HepG2 (cell line): ENCODE measurements at regions not wholly inside any gene's neighbourhood (a gene's known extent, or its start where the extent isn't known, plus 50 kb on each side); places are given as distances from the start of the nearest gene placed in this dataset.

Experiments used
- ATAC-seq: fragments of 200-7000 bp; cut with Tn5 transposase; 3 replicates; pipeline ENCODE4 v1.9.1; 2020; ENCODE audit warnings: mild to moderate bottlenecking, moderate library complexity
- BruUV-seq: library from RNA; stranded (reverse); fragments of 400-500 nt; replicated peaks from 2 replicates; lab custom pipeline; 2021; lab: Mats Ljungman, UMichigan
- CTCF ChIA-PET: fragments of 300-600 bp; formaldehyde crosslinking; extraction: SDS; loops from one replicate; lab custom pipeline; 2021; ENCODE audit warnings: low total read pairs, inconsistent platforms, low intra/inter-chr PET ratio; lab: Yijun Ruan, JAX
- POLR2A ChIA-PET: fragments of 350-600 bp; sonication (Branson Sonifier 250); formaldehyde crosslinking; loops from one replicate; lab custom pipeline; 2020; ENCODE audit warnings: antibody characterized with exemption, inconsistent platforms; lab: Yijun Ruan, JAX
- DNase-seq: peaks from one replicate; pipeline ENCODE4 v3.0.0-alpha.2; 2015; ENCODE audit warnings: low spot score
- FAIRE-seq: peaks from 3 replicates; lab custom pipeline; 2011; peaks lifted over from hg19 to GRCh38; lab: Jason Lieb, UNC
- H2AFZ ChIP-seq: one replicate; pipeline ENCODE4 v1.6.1; 2011; ENCODE audit warnings: low read length, inconsistent platforms
- H3K27ac ChIP-seq: fragments of 300-600 bp; 3 replicates; pipeline ENCODE4 v1.8.0; 2011; ENCODE audit warnings: mixed run types, mild to moderate bottlenecking, mixed read lengths, low read length, inconsistent platforms; ENCODE audit not compliant: insufficient read depth; ENCODE audit errors: extremely low read length
- H3K27me3 ChIP-seq, 2 experiments: fragments of 200-600 bp in 1 of 2; 2 replicates in 1 of 2; 3 replicates in 1 of 2; pipeline versions ENCODE4 v1.6.0 to v1.8.0; 2011; ENCODE audit warnings: low read length in 2 of 2, mild to moderate bottlenecking in 2 of 2, moderate library complexity in 2 of 2, inconsistent platforms in 1 of 2; ENCODE audit not compliant: insufficient read depth in 2 of 2, control insufficient read depth in 1 of 2
- H3K36me3 ChIP-seq, 2 experiments: fragments of 200-600 bp in 1 of 2; replicated peaks in 1 of 2; 2 replicates in 1 of 2; 3 replicates in 1 of 2; pipeline versions ENCODE4 v1.5.1 to v1.8.0; 2011; ENCODE audit warnings: low read length in 2 of 2, inconsistent platforms in 1 of 2; ENCODE audit not compliant: insufficient read depth in 2 of 2, control insufficient read depth in 1 of 2
- H3K4me1 ChIP-seq: 2 replicates; pipeline ENCODE4 v1.5.1; 2012; ENCODE audit warnings: low read length, inconsistent platforms; ENCODE audit not compliant: insufficient read depth
- H3K4me2 ChIP-seq: 2 replicates; pipeline ENCODE4 v1.6.0; 2011; ENCODE audit warnings: low read depth, low read length, inconsistent platforms
- H3K4me3 ChIP-seq, 3 experiments: fragments of 200-600 bp in 1 of 3; sonication (generic), shearing (Covaris generic) in 1 of 3; replicated peaks in 1 of 3; 2 replicates each; pipeline ENCODE4 v1.5.1; 2011 to 2016; ENCODE audit warnings: low read length in 3 of 3, inconsistent platforms in 2 of 3, low read depth in 2 of 3, mild to moderate bottlenecking in 2 of 3, control low read depth in 1 of 3, mixed read lengths in 1 of 3; ENCODE audit not compliant: insufficient read depth in 1 of 3
- H3K79me2 ChIP-seq: one replicate; pipeline ENCODE4 v1.6.1; 2011; ENCODE audit warnings: low read length, inconsistent platforms; ENCODE audit not compliant: insufficient read depth
- H3K9ac ChIP-seq: 2 replicates; pipeline ENCODE4 v1.6.0; 2011; ENCODE audit warnings: mild to moderate bottlenecking, low read depth, low read length, inconsistent platforms; ENCODE audit not compliant: insufficient read depth
- H3K9me3 ChIP-seq: 2 replicates; pipeline ENCODE4 v1.5.1; 2012; ENCODE audit warnings: mild to moderate bottlenecking, low read length
- H4K20me1 ChIP-seq: 2 replicates; pipeline ENCODE4 v1.6.0; 2011; ENCODE audit warnings: inconsistent platforms, mild to moderate bottlenecking, low read length, moderate library complexity; ENCODE audit not compliant: insufficient read depth
- CBX2 ChIP-seq, 2 experiments: fragments of 200-600 bp in 1 of 2; sonication (generic); formaldehyde crosslinking in 1 of 2; IDR thresholded peaks; 2 replicates each; pipeline versions ENCODE4 v1.7.0 to v1.8.1; 2018 to 2022; ENCODE audit warnings: low read depth in 2 of 2, low read length in 1 of 2, mild to moderate bottlenecking in 1 of 2, missing genetic modification reagents in 1 of 2
- IRF9 ChIP-seq: sonication (generic); formaldehyde crosslinking; IDR thresholded peaks from 2 replicates; pipeline ENCODE4 v1.8.0; 2022; ENCODE audit warnings: missing genetic modification reagents, mild to moderate bottlenecking, borderline replicate concordance
- NR2F2 ChIP-seq: IDR thresholded peaks from 2 replicates; pipeline ENCODE4 v1.6.1; 2012; ENCODE audit warnings: low read depth, inconsistent platforms, borderline replicate concordance
- REL ChIP-seq: sonication (generic); formaldehyde crosslinking; conservative IDR thresholded peaks from 2 replicates; pipeline ENCODE4 v1.8.0; 2022; ENCODE audit warnings: mild to moderate bottlenecking, missing genetic modification reagents, moderate library complexity
- SETDB1 ChIP-seq: sonication (generic); formaldehyde crosslinking; IDR thresholded peaks from 2 replicates; pipeline ENCODE4 v1.5.1; 2020; ENCODE audit warnings: missing genetic modification reagents, mild to moderate bottlenecking, borderline replicate concordance
- ZNF10 ChIP-seq: sonication (generic); formaldehyde crosslinking; IDR thresholded peaks from 2 replicates; pipeline ENCODE4 v1.4.0; 2020; ENCODE audit warnings: mild to moderate bottlenecking, low read depth, missing genetic modification reagents, borderline replicate concordance
- ZNF572 ChIP-seq: sonication (generic); formaldehyde crosslinking; IDR thresholded peaks from 2 replicates; pipeline ENCODE4 v1.5.1; 2020; ENCODE audit warnings: mild to moderate bottlenecking, missing genetic modification reagents
- ZNF780A ChIP-seq: sonication (generic); formaldehyde crosslinking; IDR thresholded peaks from 2 replicates; pipeline ENCODE4 v1.8.0; 2022; ENCODE audit warnings: mild to moderate bottlenecking, missing genetic modification reagents, moderate library complexity
- ZNF781 ChIP-seq: sonication (generic); formaldehyde crosslinking; IDR thresholded peaks from 2 replicates; pipeline ENCODE4 v1.5.1; 2020; ENCODE audit warnings: borderline replicate concordance, mild to moderate bottlenecking, missing genetic modification reagents; ENCODE audit errors: not compliant biosample characterization
- ZNF878 ChIP-seq: sonication (generic); formaldehyde crosslinking; IDR thresholded peaks from 2 replicates; pipeline ENCODE4 v1.8.1; 2023; ENCODE audit warnings: mild to moderate bottlenecking, missing genetic modification reagents, moderate library complexity
- WGBS: methylation state at CpG from one replicate; pipeline ENCODE4 v1.1.6; 2017; ENCODE audit warnings: low lambda C conversion rate; 5-methylcytosine and 5-hydroxymethylcytosine counted together
- in situ Hi-C: cut with HindIII; loops from 2 replicates; pipeline ENCODE4 v1.10.0; 2017; ENCODE audit warnings: low pct_unique_long_range_greater_than_20kb; ENCODE audit not compliant: extremely low pct_ligation_motif_present
- intact Hi-C: fragments of 100-400 bp; cut with micrococcal nuclease; formaldehyde crosslinking; loops from one replicate; pipeline ENCODE4 v1.10.0; 2022; ENCODE audit not compliant: unreplicated experiment
- TF ChIP-seq, protein P1 (sequence below): sonication (generic); formaldehyde crosslinking; IDR thresholded peaks from 2 replicates; pipeline ENCODE4 v1.4.0; 2020; ENCODE audit warnings: missing genetic modification reagents
- TF ChIP-seq, protein P2 (sequence below): IDR thresholded peaks from 2 replicates; pipeline ENCODE4 v1.6.1; 2016; ENCODE audit warnings: low read depth

DNA sequence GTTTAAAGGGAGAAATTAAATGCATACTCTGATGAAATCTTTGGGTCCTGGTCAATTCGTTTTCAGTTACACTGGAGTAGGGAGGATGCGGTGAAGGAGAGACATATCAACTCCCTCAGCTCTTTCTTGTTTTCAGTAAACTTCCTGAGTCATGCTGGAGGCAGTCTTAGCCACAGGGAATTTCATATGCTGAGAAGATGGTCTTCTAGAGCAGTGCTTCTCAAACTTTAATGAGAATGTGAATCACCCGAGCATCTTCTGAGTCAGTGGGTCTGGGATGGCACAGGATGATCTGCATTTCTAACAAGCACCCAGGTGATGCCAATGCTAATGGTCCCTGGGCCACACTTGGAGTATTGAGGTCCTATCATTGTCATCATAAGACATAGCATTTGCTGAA is 214.5 kb downstream of the KIT start (continued):
- TF ChIP-seq, protein P1, sequence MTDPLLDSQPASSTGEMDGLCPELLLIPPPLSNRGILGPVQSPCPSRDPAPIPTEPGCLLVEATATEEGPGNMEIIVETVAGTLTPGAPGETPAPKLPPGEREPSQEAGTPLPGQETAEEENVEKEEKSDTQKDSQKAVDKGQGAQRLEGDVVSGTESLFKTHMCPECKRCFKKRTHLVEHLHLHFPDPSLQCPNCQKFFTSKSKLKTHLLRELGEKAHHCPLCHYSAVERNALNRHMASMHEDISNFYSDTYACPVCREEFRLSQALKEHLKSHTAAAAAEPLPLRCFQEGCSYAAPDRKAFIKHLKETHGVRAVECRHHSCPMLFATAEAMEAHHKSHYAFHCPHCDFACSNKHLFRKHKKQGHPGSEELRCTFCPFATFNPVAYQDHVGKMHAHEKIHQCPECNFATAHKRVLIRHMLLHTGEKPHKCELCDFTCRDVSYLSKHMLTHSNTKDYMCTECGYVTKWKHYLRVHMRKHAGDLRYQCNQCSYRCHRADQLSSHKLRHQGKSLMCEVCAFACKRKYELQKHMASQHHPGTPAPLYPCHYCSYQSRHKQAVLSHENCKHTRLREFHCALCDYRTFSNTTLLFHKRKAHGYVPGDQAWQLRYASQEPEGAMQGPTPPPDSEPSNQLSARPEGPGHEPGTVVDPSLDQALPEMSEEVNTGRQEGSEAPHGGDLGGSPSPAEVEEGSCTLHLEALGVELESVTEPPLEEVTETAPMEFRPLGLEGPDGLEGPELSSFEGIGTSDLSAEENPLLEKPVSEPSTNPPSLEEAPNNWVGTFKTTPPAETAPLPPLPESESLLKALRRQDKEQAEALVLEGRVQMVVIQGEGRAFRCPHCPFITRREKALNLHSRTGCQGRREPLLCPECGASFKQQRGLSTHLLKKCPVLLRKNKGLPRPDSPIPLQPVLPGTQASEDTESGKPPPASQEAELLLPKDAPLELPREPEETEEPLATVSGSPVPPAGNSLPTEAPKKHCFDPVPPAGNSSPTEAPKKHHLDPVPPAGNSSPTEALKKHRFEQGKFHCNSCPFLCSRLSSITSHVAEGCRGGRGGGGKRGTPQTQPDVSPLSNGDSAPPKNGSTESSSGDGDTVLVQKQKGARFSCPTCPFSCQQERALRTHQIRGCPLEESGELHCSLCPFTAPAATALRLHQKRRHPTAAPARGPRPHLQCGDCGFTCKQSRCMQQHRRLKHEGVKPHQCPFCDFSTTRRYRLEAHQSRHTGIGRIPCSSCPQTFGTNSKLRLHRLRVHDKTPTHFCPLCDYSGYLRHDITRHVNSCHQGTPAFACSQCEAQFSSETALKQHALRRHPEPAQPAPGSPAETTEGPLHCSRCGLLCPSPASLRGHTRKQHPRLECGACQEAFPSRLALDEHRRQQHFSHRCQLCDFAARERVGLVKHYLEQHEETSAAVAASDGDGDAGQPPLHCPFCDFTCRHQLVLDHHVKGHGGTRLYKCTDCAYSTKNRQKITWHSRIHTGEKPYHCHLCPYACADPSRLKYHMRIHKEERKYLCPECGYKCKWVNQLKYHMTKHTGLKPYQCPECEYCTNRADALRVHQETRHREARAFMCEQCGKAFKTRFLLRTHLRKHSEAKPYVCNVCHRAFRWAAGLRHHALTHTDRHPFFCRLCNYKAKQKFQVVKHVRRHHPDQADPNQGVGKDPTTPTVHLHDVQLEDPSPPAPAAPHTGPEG (CRISPR knock-in tag): no peak
- TF ChIP-seq SETDB1 (CRISPR knock-in tag) (no peak), CBX2 (IDR thresholded peaks at IDR 0.05; ENCODE audit: low read depth, low read length) (no peak), CBX2 (CRISPR knock-in tag; IDR thresholded peaks at IDR 0.05; ENCODE audit: low read depth) (no peak), ZNF10 (CRISPR knock-in tag) (no peak), REL (CRISPR knock-in tag) (no peak)

- no peak for TF ChIP-seq ZNF781 (CRISPR knock-in tag)
- TF ChIP-seq IRF9 (CRISPR knock-in tag): no peak
- no peak for TF ChIP-seq ZNF780A
- TF ChIP-seq, protein P2, sequence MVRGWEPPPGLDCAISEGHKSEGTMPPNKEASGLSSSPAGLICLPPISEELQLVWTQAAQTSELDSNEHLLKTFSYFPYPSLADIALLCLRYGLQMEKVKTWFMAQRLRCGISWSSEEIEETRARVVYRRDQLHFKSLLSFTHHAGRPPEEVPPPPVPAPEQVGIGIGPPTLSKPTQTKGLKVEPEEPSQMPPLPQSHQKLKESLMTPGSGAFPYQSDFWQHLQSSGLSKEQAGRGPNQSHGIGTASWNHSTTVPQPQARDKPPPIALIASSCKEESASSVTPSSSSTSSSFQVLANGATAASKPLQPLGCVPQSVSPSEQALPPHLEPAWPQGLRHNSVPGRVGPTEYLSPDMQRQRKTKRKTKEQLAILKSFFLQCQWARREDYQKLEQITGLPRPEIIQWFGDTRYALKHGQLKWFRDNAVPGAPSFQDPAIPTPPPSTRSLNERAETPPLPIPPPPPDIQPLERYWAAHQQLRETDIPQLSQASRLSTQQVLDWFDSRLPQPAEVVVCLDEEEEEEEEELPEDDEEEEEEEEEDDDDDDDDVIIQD (CRISPR knock-in tag): no peak
- no peak for TF ChIP-seq ZNF878
- TF ChIP-seq ZNF572 (CRISPR knock-in tag): no peak
- TF ChIP-seq NR2F2: no peak
- Histone ChIP-seq H3K9me3 (no peaks in the 10 kb centered on the region), H3K4me3 (no peak overlapping the region), H4K20me1 (no peaks in the 10 kb centered on the region), H3K36me3 (no peaks in the 10 kb centered on the region), H3K27me3 (no peaks in the 10 kb centered on the region), H2AFZ (no peak overlapping the region), H3K4me2 (no peak overlapping the region), H3K79me2 (no peaks in the 10 kb centered on the region), H3K4me1 (no peaks in the 10 kb centered on the region), H3K9ac (no peak overlapping the region), H3K27ac (no peak overlapping the region)
- FAIRE-seq: no peak
- 3% methylated on average over 3 of the region's 3 CpGs for WGBS
- ATAC-seq: no peak
- in situ Hi-C loops: no loop called here
- intact Hi-C loops: no loop called here
- no TSS peak for BruUV-seq
- no peak for DNase-seq
- POLR2A ChIA-PET: no interaction called here
- CTCF ChIA-PET: no interaction called here
These were observed 206.0 kb downstream of the KIT start for GRCh38 chr4:54863571-54864255.
